ENCODE measurements at regions not wholly inside any gene's neighbourhood (a gene's known extent, or its start where the extent isn't known, plus 50 kb on each side); places are given as distances from the start of the nearest gene placed in this dataset.

DNA sequence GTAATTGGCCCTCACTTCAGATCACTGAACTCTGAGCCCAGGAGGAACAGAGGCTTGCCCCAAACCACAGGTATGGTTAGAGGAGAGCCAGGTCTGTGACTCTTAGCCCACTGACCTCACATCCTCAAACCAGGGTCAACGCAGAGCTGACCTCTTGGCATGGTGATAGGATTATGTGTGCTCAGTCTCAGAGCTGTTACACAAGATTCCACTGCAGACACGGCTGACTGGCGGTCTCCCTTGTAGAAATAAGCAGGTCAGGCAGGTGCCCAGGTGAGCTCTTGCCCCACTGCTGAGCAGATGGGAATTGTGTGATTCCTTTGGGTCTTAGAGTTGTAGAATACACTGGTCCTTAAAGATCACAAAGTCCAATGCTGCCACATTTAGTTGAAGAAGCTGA lies 66.0 kb upstream of the PITX1 start:
- TF ChIP-seq, protein P1, sequence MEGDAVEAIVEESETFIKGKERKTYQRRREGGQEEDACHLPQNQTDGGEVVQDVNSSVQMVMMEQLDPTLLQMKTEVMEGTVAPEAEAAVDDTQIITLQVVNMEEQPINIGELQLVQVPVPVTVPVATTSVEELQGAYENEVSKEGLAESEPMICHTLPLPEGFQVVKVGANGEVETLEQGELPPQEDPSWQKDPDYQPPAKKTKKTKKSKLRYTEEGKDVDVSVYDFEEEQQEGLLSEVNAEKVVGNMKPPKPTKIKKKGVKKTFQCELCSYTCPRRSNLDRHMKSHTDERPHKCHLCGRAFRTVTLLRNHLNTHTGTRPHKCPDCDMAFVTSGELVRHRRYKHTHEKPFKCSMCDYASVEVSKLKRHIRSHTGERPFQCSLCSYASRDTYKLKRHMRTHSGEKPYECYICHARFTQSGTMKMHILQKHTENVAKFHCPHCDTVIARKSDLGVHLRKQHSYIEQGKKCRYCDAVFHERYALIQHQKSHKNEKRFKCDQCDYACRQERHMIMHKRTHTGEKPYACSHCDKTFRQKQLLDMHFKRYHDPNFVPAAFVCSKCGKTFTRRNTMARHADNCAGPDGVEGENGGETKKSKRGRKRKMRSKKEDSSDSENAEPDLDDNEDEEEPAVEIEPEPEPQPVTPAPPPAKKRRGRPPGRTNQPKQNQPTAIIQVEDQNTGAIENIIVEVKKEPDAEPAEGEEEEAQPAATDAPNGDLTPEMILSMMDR (IDR thresholded peaks at IDR 0.05; ENCODE audit: borderline replicate concordance, extremely low read depth, low read length, poor library complexity, severe bottlenecking): no peak
- TF ChIP-seq EZH2 (IDR thresholded peaks at IDR 0.05; ENCODE audit: borderline replicate concordance, low read depth, low read length, severe bottlenecking): no peak
- Histone ChIP-seq H3K36me3 (ENCODE audit: insufficient read depth, low read length) (no peaks in the 10 kb centered on the region), H3K4me1 (ENCODE audit: insufficient read depth, low read length) (no peaks in the 10 kb centered on the region), H2AFZ (ENCODE audit: low read depth, low read length) (no peak overlapping the region), H3K4me3 (ENCODE audit: low read depth in 1 of 2, low read length in 2 of 2) (no peak overlapping the region), H3K27ac (ENCODE audit: low read length) (no peak overlapping the region), H3K9me3 (ENCODE audit: insufficient read depth, low read length, severe bottlenecking) (no peaks in the 10 kb centered on the region), H3K79me2 (ENCODE audit: insufficient read depth, low read length) (no peaks in the 10 kb centered on the region), H3K4me2 (ENCODE audit: insufficient read depth, low read length) (no peak overlapping the region), H4K20me1 (ENCODE audit: insufficient read depth, low read length) (peaks cover 3% of the 10 kb centered on the region; the same call in 1 of the 2 replicates), H3K27me3 (ENCODE audit: insufficient read depth, low read length, poor library complexity) (no peaks in the 10 kb centered on the region), H3K9ac (ENCODE audit: low read depth, low read length) (no peak overlapping the region)
- ATAC-seq (ENCODE audit: insufficient read depth, low read depth) (no peak), DNase-seq (no peak)

DNA sequence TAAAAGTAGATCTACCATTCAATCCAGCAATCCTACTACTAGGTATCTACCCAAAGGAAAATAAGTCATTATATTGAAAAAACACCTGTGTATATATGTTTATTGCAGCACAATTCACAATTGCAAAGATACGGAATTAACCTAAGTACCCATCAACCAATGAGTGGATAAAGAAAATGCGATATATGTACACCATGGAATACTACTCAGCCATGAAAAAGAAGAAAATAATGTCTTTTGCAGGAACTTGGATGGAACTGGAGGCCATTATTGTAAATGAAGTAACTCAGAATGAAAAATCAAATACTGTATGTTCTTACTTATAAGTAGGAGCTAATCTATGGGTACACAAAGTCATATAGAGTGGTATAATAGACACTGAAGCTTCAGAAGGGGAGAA lies 63.4 kb upstream of the PITX1 start:
- Histone ChIP-seq H4K20me1 (ENCODE audit: insufficient read depth, low read length) (peaks cover 3% of the 10 kb centered on the region; the same call in 1 of the 2 replicates), H3K4me2 (ENCODE audit: insufficient read depth, low read length) (no peak overlapping the region), H3K27me3 (ENCODE audit: insufficient read depth, low read length, poor library complexity) (no peaks in the 10 kb centered on the region), H3K9me3 (ENCODE audit: insufficient read depth, low read length, severe bottlenecking) (no peaks in the 10 kb centered on the region), H3K36me3 (ENCODE audit: insufficient read depth, low read length) (no peaks in the 10 kb centered on the region), H3K4me3 (ENCODE audit: low read depth in 1 of 2, low read length in 2 of 2) (no peak overlapping the region), H3K27ac (ENCODE audit: low read length) (no peak overlapping the region), H3K4me1 (ENCODE audit: insufficient read depth, low read length) (no peaks in the 10 kb centered on the region), H3K9ac (ENCODE audit: low read depth, low read length) (no peak overlapping the region), H2AFZ (ENCODE audit: low read depth, low read length) (no peak overlapping the region), H3K79me2 (ENCODE audit: insufficient read depth, low read length) (no peaks in the 10 kb centered on the region)
- ATAC-seq (ENCODE audit: insufficient read depth, low read depth) (no peak), DNase-seq (no peak)
- no peak for TF ChIP-seq EZH2 (IDR thresholded peaks at IDR 0.05; ENCODE audit: borderline replicate concordance, low read depth, low read length, severe bottlenecking)
- TF ChIP-seq, protein P1 (IDR thresholded peaks at IDR 0.05; ENCODE audit: borderline replicate concordance, extremely low read depth, low read length, poor library complexity, severe bottlenecking): no peak

DNA sequence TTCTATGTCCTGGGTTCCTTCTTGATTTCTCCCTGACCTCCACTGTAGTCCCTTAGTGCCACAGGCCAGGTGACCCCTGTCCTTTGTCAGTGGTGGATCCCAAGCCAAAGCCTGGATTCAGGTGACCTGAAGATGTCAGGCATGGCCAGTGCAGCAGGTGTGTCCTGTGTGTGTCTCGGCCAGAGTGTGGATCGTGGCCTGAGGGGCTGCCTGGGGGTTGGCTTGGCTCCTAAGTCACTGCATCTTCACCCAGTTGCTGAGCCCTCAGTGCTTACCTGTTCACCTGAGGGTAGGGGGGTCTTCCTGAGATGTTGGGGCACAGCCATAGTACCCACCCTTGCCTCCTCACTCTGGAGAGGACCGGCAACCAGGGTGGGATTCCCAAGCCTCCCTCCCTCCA lies 61.8 kb upstream of the PITX1 start:
- no peak overlapping the region for H3K4me3 ChIP-seq (ENCODE audit: low read depth in 1 of 2, low read length in 2 of 2)
- no peak for DNase-seq
- peaks cover 3% of the 10 kb centered on the region; the same call in 1 of the 2 replicates for H4K20me1 ChIP-seq (ENCODE audit: insufficient read depth, low read length)
- H2AFZ ChIP-seq (ENCODE audit: low read depth, low read length): no peak overlapping the region
- no peaks in the 10 kb centered on the region for H3K79me2 ChIP-seq (ENCODE audit: insufficient read depth, low read length)
- H3K36me3 ChIP-seq (ENCODE audit: insufficient read depth, low read length): no peaks in the 10 kb centered on the region
- no peak for ATAC-seq (ENCODE audit: insufficient read depth, low read depth)
- no peaks in the 10 kb centered on the region for H3K27me3 ChIP-seq (ENCODE audit: insufficient read depth, low read length, poor library complexity)
- TF ChIP-seq EZH2 (IDR thresholded peaks at IDR 0.05; ENCODE audit: borderline replicate concordance, low read depth, low read length, severe bottlenecking): no peak
- TF ChIP-seq, protein P1 (IDR thresholded peaks at IDR 0.05; ENCODE audit: borderline replicate concordance, extremely low read depth, low read length, poor library complexity, severe bottlenecking): no peak
- no peak overlapping the region for H3K4me2 ChIP-seq (ENCODE audit: insufficient read depth, low read length)
- no peaks in the 10 kb centered on the region for H3K9me3 ChIP-seq (ENCODE audit: insufficient read depth, low read length, severe bottlenecking)
- H3K27ac ChIP-seq (ENCODE audit: low read length): no peak overlapping the region
- H3K9ac ChIP-seq (ENCODE audit: low read depth, low read length): no peak overlapping the region
- H3K4me1 ChIP-seq (ENCODE audit: insufficient read depth, low read length): no peaks in the 10 kb centered on the region
